ENCODE measurements at regions not wholly inside any gene's neighbourhood (a gene's known extent, or its start where the extent isn't known, plus 50 kb on each side); places are given as distances from the start of the nearest gene placed in this dataset.

DNA sequence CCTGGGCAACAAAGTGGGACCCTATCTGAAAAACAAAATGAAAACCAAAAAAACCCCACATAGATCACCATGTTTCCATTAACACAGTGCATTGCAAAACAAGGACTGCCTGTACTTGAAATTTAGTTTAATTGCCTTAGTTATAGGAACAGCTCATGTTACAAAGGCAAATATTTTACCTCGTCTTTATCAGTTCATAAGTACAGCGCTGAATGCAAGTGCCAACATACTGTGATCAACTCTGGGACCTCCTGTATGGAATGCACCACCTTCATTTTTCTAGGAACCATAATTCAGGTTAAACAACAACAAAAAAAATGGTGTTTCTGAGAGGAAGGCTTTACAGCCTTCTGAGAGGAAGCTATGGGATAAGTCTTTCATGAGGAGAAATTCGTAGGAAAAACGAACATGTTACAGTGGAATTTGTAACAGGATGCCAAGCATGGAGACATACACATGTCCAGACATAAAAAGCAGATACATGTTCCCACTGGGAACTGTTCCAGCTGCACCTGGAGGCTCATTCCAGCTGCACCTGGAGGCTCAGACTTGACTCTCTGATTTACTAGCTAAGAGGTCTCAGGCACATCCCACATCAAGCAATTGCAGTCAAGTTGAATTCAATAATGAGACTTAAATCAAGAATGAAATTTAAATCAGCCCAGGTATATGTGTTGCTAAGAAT lies 821.3 kb downstream of the NLGN4Y start:
- Histone ChIP-seq H3K27me3 (replicated peaks) (no peaks in the 10 kb centered on the region), H3K4me1 (replicated peaks) (no peaks in the 10 kb centered on the region), H3K36me3 (no peaks in the 10 kb centered on the region), H3K4me3 (no peak overlapping the region), H3K27ac (no peak overlapping the region), H3K9me3 (replicated peaks) (no peaks in the 10 kb centered on the region)
- no peak for DNase-seq (ENCODE audit: low read depth in 1 of 2, low spot score in 2 of 2)

DNA sequence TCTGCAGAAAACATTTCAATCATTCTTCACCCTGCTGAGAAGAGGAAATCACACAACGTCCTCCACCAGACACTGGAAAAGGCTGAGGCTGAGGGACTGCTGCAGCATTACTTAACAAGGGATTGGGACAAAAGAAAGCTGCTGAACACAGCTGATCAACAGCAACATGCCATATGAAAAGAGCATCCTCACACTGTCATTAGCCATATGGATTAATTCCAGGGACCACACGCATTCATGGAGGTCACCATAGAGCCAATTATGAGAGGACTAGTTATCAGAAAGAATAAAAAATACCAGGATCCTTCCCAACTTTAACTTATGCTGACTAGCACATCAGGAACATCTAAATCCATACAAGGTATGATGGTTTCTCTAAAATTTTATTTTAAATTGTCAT lies 825.0 kb downstream of the NLGN4Y start:
- Histone ChIP-seq H3K27me3 (replicated peaks) (no peaks in the 10 kb centered on the region), H3K4me3 (no peak overlapping the region), H3K9me3 (replicated peaks) (no peaks in the 10 kb centered on the region), H3K36me3 (no peaks in the 10 kb centered on the region), H3K27ac (no peak overlapping the region), H3K4me1 (replicated peaks) (no peaks in the 10 kb centered on the region)
- DNase-seq (ENCODE audit: low read depth in 1 of 2, low spot score in 2 of 2) = no peak

DNA sequence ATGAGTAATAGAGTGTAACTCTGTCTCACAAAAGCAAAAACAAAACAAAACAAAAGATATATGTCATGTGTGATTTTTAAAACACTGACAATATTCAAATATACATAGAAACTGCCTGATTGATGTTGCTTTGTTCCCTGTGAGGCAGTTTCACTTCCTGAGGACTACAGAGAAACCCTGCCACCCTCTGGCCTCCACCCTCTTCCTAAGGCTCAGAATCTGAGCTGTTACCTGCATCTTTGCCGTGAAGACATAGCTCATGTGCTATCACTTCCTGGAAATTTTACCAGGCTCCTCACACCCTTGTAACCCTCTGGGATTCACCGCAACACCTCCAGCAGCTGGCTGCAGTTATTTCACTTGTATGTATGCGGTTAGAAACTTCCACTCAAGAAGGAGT lies 831.0 kb downstream of the NLGN4Y start:
- Histone ChIP-seq H3K9me3 (replicated peaks) (no peaks in the 10 kb centered on the region), H3K4me3 (no peak overlapping the region), H3K4me1 (replicated peaks) (no peaks in the 10 kb centered on the region), H3K27ac (no peak overlapping the region), H3K36me3 (no peaks in the 10 kb centered on the region), H3K27me3 (replicated peaks) (no peaks in the 10 kb centered on the region)
- DNase-seq (ENCODE audit: low read depth in 1 of 2, low spot score in 2 of 2) = no peak

GRCh38 chrY:15360471-15360870 lies 836.1 kb downstream of the NLGN4Y start:
- Histone ChIP-seq H3K9me3 (replicated peaks) (no peaks in the 10 kb centered on the region), H3K36me3 (no peaks in the 10 kb centered on the region), H3K4me1 (replicated peaks) (no peaks in the 10 kb centered on the region), H3K27ac (no peak overlapping the region), H3K4me3 (no peak overlapping the region), H3K27me3 (replicated peaks) (no peaks in the 10 kb centered on the region)
- DNase-seq (ENCODE audit: low read depth in 1 of 2, low spot score in 2 of 2) = no peak

DNA sequence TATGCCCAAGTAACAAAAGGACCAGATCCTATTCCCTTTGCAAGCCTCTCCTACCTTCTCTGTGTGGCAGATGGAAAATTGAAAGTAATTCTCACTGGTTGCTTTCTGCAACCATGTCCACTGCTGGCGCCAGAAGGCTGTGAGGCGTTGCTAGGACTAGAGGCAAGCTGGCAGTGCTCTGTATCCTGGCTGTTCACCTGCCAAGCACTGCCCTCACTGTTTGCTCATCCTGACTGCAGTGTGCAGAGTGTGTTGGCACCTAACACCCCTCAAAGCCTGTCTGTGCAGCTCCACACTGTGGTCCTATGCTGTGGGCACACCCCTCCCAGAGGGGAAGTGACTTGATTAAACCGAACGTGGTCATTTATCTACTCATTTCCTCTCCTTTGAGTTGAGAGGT lies 840.7 kb downstream of the NLGN4Y start:
- Histone ChIP-seq H3K27me3 (replicated peaks) (no peaks in the 10 kb centered on the region), H3K4me1 (replicated peaks) (no peaks in the 10 kb centered on the region), H3K9me3 (replicated peaks) (no peaks in the 10 kb centered on the region), H3K36me3 (no peaks in the 10 kb centered on the region), H3K4me3 (no peak overlapping the region), H3K27ac (no peak overlapping the region)
- no peak for DNase-seq (ENCODE audit: low read depth in 1 of 2, low spot score in 2 of 2)

- Histone ChIP-seq H3K4me3 (no peak overlapping the region), H3K27me3 (replicated peaks) (no peaks in the 10 kb centered on the region), H3K36me3 (no peaks in the 10 kb centered on the region), H3K27ac (no peak overlapping the region), H3K9me3 (replicated peaks) (no peaks in the 10 kb centered on the region), H3K4me1 (replicated peaks) (no peaks in the 10 kb centered on the region)
- no peak for DNase-seq (ENCODE audit: low read depth in 1 of 2, low spot score in 2 of 2)
Observed at GRCh38 chrY:15368786-15369185, 844.5 kb downstream of the NLGN4Y start.

GRCh38 chrY:15385178-15385577 lies 860.8 kb downstream of the NLGN4Y start:
- Histone ChIP-seq H3K27ac (no peak overlapping the region), H3K36me3 (no peaks in the 10 kb centered on the region), H3K4me1 (replicated peaks) (no peaks in the 10 kb centered on the region), H3K9me3 (replicated peaks) (no peaks in the 10 kb centered on the region), H3K4me3 (no peak overlapping the region), H3K27me3 (replicated peaks) (no peaks in the 10 kb centered on the region)
- no peak for DNase-seq (ENCODE audit: low read depth in 1 of 2, low spot score in 2 of 2)

GRCh38 chrY:15397556-15398280 lies 873.4 kb downstream of the NLGN4Y start:
- Histone ChIP-seq H3K27me3 (replicated peaks) (no peaks in the 10 kb centered on the region), H3K9me3 (replicated peaks) (no peaks in the 10 kb centered on the region), H3K36me3 (no peaks in the 10 kb centered on the region), H3K4me1 (replicated peaks) (no peaks in the 10 kb centered on the region), H3K27ac (no peak overlapping the region), H3K4me3 (no peak overlapping the region)
- no peak for DNase-seq (ENCODE audit: low read depth in 1 of 2, low spot score in 2 of 2)

DNA sequence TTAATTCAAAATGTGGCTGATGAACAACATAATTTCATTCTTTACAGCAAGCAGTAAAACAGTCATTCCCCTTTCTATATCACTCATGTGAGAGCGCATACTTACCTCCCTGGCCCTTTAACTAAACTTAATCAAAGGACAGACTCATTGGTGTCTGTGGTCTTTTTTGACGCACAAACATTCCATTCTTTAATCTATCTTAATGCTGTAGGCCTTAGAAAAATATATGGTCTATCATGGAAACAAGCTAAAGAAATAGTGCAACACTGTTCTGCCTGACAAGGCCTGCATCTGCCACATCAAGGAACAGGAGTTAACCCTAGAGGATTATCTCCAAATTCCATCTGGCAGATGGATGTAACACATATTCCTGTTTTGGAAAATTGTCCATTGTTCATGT lies 878.1 kb downstream of the NLGN4Y start:
- Histone ChIP-seq H3K36me3 (no peaks in the 10 kb centered on the region), H3K27me3 (replicated peaks) (no peaks in the 10 kb centered on the region), H3K27ac (no peak overlapping the region), H3K4me3 (no peak overlapping the region), H3K9me3 (replicated peaks) (no peaks in the 10 kb centered on the region), H3K4me1 (replicated peaks) (no peaks in the 10 kb centered on the region)
- no peak for DNase-seq (ENCODE audit: low read depth in 1 of 2, low spot score in 2 of 2)

GRCh38 chrY:15404551-15404950 lies 880.2 kb downstream of the NLGN4Y start:
- Histone ChIP-seq H3K9me3 (replicated peaks) (no peaks in the 10 kb centered on the region), H3K36me3 (no peaks in the 10 kb centered on the region), H3K27ac (no peak overlapping the region), H3K4me3 (no peak overlapping the region), H3K27me3 (replicated peaks) (no peaks in the 10 kb centered on the region), H3K4me1 (replicated peaks) (no peaks in the 10 kb centered on the region)
- no peak for DNase-seq (ENCODE audit: low read depth in 1 of 2, low spot score in 2 of 2)

GRCh38 chrY:15415165-15415564 lies 890.8 kb downstream of the NLGN4Y start:
- DNase-seq (ENCODE audit: low read depth in 1 of 2, low spot score in 2 of 2) = no peak
- no peaks in the 10 kb centered on the region for H3K9me3 ChIP-seq (replicated peaks)
- no peak overlapping the region for H3K4me3 ChIP-seq
- H3K36me3 ChIP-seq = no peaks in the 10 kb centered on the region
- H3K4me1 ChIP-seq (replicated peaks) = peaks cover 6% of the 10 kb centered on the region
- no peaks in the 10 kb centered on the region for H3K27me3 ChIP-seq (replicated peaks)
- H3K27ac ChIP-seq = no peak overlapping the region

DNA sequence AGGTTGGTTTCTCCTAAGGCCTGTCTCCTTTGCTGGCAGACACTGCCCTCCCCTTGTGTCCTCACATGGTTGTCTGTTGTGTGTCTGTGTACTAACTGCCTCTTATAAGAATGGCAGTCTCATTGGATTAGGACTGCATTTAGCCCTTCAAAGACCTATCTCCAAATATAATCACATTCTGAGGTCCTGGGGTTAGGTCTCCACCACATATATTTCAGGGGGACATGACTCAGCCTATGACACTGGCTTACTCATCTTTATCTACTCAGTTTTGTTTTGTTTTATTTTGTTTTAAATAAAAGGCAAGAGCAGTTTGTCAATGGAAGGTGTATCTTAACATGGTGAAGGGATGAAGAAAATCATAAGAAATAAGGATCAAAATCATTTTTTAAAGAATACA lies 894.3 kb downstream of the NLGN4Y start:
- no peaks in the 10 kb centered on the region for H3K27me3 ChIP-seq (replicated peaks)
- peak in 1 of 2 experiments; percentile 19 for DNase-seq (ENCODE audit: low read depth in 1 of 2, low spot score in 2 of 2)
- H3K9me3 ChIP-seq (replicated peaks) = no peaks in the 10 kb centered on the region
- H3K4me3 ChIP-seq = no peak overlapping the region
- no peaks in the 10 kb centered on the region for H3K36me3 ChIP-seq
- H3K27ac ChIP-seq = no peak overlapping the region
- H3K4me1 ChIP-seq (replicated peaks) = peaks cover 6% of the 10 kb centered on the region

DNA sequence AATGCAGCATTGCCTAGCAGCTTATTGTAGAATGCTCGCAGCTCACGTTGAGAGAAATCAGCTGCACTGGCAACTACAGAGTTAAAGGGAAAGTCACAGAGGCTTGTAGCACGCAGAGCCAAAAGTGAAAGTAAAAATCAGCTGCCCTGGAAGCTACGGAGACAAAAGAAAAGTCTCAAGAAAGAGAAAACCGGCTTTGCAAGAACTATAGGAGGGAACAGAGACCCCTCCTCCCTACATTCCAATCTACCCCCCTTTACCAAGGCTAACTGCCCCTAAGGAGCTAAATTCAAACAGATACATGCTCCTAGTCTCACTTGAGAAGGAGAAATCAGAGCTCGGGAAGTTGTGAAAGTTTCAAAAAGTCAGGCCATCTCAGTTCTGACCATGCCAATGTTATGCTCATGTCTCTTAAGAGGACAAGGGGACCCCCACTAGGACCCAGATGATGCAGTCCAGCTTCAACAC lies 900.4 kb downstream of the NLGN4Y start:
- Histone ChIP-seq H3K9me3 (replicated peaks) (no peaks in the 10 kb centered on the region), H3K4me1 (replicated peaks) (peaks cover 8% of the 10 kb centered on the region), H3K27ac (peak overlapping the region; percentile 70), H3K27me3 (replicated peaks) (no peaks in the 10 kb centered on the region), H3K4me3 (peak overlapping the region; percentile 32), H3K36me3 (no peaks in the 10 kb centered on the region)
- DNase-seq (ENCODE audit: low read depth in 1 of 2, low spot score in 2 of 2) = peak; percentile 36 to 52

DNA sequence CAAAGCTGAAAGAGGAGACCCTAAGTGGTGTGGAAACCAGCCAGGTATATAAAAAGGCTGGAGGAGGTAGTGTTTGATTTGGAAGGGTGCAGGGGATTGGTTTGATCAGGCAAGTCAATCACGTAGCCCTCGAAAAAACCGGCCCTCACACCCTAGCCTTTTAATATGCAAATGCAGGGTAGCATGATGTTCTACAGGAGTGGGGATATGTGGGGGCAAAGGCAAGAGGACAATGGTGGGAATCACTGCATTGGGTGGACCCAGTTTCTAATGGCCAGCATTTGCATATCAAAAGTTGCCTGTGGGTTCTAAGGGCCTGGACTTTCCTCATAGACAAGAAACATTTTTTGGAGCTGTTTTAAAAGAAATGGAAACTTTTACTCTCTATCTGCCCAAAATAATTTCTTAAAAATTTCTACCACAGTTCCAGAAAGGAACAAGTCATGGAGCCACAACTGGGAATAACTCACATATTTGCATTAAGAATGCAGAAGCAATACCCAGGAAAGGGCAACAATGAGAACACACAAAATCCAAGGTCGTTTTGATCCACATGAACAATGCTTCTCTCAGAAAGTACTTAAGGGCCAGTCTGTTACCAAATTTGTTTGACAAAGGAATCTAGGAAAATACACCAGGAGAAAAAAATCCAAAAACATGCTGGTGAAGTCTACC lies 915.8 kb downstream of the NLGN4Y start:
- peaks cover 14% of the 10 kb centered on the region for H3K4me1 ChIP-seq (replicated peaks)

More for the DNA sequence above, 915.8 kb downstream of the NLGN4Y start:
- DNase-seq (ENCODE audit: low read depth in 1 of 2, low spot score in 2 of 2) = peak in 1 of 2 experiments; percentile 9
- Histone ChIP-seq H3K27me3 (replicated peaks) (no peaks in the 10 kb centered on the region), H3K27ac (peak overlapping the region; percentile 26), H3K36me3 (no peaks in the 10 kb centered on the region), H3K9me3 (replicated peaks) (no peaks in the 10 kb centered on the region), H3K4me3 (no peak overlapping the region)

Measured in SJSA1 (cell line).